ENCODE measurements at regions not wholly inside any gene's neighbourhood (a gene's known extent, or its start where the extent isn't known, plus 50 kb on each side); places are given as distances from the start of the nearest gene placed in this dataset.

DNA sequence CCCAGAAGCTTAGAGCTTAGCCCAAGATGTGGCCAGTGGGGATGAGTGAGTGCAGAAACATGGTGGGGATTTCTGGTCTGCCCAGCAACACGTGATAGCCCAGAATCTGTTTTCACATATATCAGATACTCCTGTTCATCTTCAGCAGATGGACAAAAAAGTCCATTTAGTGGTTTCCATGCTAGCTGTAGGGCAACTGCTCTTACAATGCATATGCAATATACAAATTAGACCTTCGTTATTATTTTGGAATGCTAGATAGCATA, 96.9 kb upstream of the SGIP1 start:
- Histone ChIP-seq H4K91ac (ENCODE audit: insufficient read length, low read depth, low read length) (no peak overlapping the region), H3K27ac (ENCODE audit: insufficient read length, low read depth, low read length) (no peak overlapping the region), H3K18ac (ENCODE audit: insufficient read length, low read depth, low read length) (no peak overlapping the region), H4K8ac (replicated peaks; ENCODE audit: insufficient read length, low read depth, low read length) (no peak overlapping the region), H3K79me2 (ENCODE audit: insufficient read depth, low read length) (no peaks in the 10 kb centered on the region), H3K56ac (ENCODE audit: insufficient read length, low read depth, low read length) (no peak overlapping the region), H2BK15ac (ENCODE audit: low read depth, low read length) (no peak overlapping the region), H3K23ac (ENCODE audit: insufficient read length, low read depth, low read length) (no peak overlapping the region), H3K14ac (ENCODE audit: insufficient read depth, low read length) (no peak overlapping the region), H4K5ac (ENCODE audit: insufficient read length, low read depth, low read length) (no peak overlapping the region), H2AFZ (ENCODE audit: low read length) (no peak overlapping the region), H3K4me2 (ENCODE audit: insufficient read depth, insufficient read length, low read length) (no peak overlapping the region), H3K9me3 (ENCODE audit: control insufficient read depth, low read depth, low read length) (no peaks in the 10 kb centered on the region), H2BK5ac (ENCODE audit: insufficient read length, low read length) (no peak overlapping the region), H3K4me1 (ENCODE audit: insufficient read depth, low read length) (peaks cover 4% of the 10 kb centered on the region; the same call in 1 of the 2 replicates), H2BK120ac (ENCODE audit: low read depth, low read length, poor library complexity, severe bottlenecking) (no peak overlapping the region), H3K9ac (ENCODE audit: extremely low read depth, insufficient read length, low read length) (no peak overlapping the region), H2BK12ac (ENCODE audit: insufficient read length, low read depth, low read length) (no peak overlapping the region), H4K20me1 (ENCODE audit: control insufficient read depth, insufficient read depth, insufficient read length) (no peaks in the 10 kb centered on the region), H3K79me1 (ENCODE audit: insufficient read depth, low read depth, low read length, poor library complexity, severe bottlenecking) (no peaks in the 10 kb centered on the region), H3T11ph (ENCODE audit: low read length) (no peak overlapping the region), H3K23me2 (ENCODE audit: insufficient read length, low read depth, low read length, poor library complexity, severe bottlenecking) (no peaks in the 10 kb centered on the region), H3K4ac (ENCODE audit: low read depth, low read length) (no peak overlapping the region), H3K27me3 (ENCODE audit: insufficient read depth, low read length) (no peaks in the 10 kb centered on the region), H2BK20ac (ENCODE audit: low read depth, low read length, poor library complexity, severe bottlenecking) (no peak overlapping the region), H2AK5ac (ENCODE audit: insufficient read length, low read length) (no peak overlapping the region)
- TF ChIP-seq, protein P1, sequence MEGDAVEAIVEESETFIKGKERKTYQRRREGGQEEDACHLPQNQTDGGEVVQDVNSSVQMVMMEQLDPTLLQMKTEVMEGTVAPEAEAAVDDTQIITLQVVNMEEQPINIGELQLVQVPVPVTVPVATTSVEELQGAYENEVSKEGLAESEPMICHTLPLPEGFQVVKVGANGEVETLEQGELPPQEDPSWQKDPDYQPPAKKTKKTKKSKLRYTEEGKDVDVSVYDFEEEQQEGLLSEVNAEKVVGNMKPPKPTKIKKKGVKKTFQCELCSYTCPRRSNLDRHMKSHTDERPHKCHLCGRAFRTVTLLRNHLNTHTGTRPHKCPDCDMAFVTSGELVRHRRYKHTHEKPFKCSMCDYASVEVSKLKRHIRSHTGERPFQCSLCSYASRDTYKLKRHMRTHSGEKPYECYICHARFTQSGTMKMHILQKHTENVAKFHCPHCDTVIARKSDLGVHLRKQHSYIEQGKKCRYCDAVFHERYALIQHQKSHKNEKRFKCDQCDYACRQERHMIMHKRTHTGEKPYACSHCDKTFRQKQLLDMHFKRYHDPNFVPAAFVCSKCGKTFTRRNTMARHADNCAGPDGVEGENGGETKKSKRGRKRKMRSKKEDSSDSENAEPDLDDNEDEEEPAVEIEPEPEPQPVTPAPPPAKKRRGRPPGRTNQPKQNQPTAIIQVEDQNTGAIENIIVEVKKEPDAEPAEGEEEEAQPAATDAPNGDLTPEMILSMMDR (conservative IDR thresholded peaks at IDR 0.05), result no peak
- H3K36me3 Mint-ChIP-seq (ENCODE audit: insufficient read depth in 1 of 3, low read depth in 3 of 3), result no peaks in the 10 kb centered on the region
- no peak overlapping the region for H3K27ac Mint-ChIP-seq
- no CpG with 5 or more reads among the region's 2 CpGs for WGBS (ENCODE audit: extremely low coverage, insufficient read length, low lambda C conversion rate)
- H3K27me3 Mint-ChIP-seq (ENCODE audit: low read depth), result no peaks in the 10 kb centered on the region
- no peaks in the 10 kb centered on the region; a peak in 1 of 5 replicates for H3K9me3 Mint-ChIP-seq
- peaks cover 23 to 43% of the 10 kb centered on the region in 2 experiments for H3K4me1 Mint-ChIP-seq
- no peak for DNase-seq
- H3K4me3 Mint-ChIP-seq, result no peak overlapping the region

All from H9 (cell line).